HFFc6 (cell line): ENCODE measurements at regions not wholly inside any gene's neighbourhood (a gene's known extent, or its start where the extent isn't known, plus 50 kb on each side); places are given as distances from the start of the nearest gene placed in this dataset.

Source experiments
- DNase-seq: peaks from one replicate; pipeline ENCODE4 v3.0.0-alpha.2; 2018
- H3K27ac Mint-ChIP-seq: 2 replicates; pipeline ENCODE4 v1.8.0; 2020; ENCODE audit warnings: mild to moderate bottlenecking, mixed read lengths
- H3K27me3 Mint-ChIP-seq: 2 replicates; pipeline ENCODE4 v1.8.0; 2021; ENCODE audit warnings: mild to moderate bottlenecking, moderate library complexity, mixed read lengths; ENCODE audit not compliant: insufficient read depth
- H3K36me3 Mint-ChIP-seq: 2 replicates; pipeline ENCODE4 v1.8.0; 2021; ENCODE audit warnings: low read depth, mixed read lengths
- H3K4me1 Mint-ChIP-seq: 2 replicates; pipeline ENCODE4 v1.8.0; 2020; ENCODE audit warnings: low read depth, mixed read lengths
- H3K4me3 Mint-ChIP-seq: 2 replicates; pipeline ENCODE4 v1.8.0; 2020; ENCODE audit warnings: mild to moderate bottlenecking, moderate library complexity, mixed read lengths
- H3K9me3 Mint-ChIP-seq: 2 replicates; pipeline ENCODE4 v1.8.0; 2020; ENCODE audit warnings: mild to moderate bottlenecking, mixed read lengths
- TF ChIP-seq, protein P1 (sequence below): fragments of 200-600 bp; sonication (generic); IDR thresholded peaks from 2 replicates; pipeline ENCODE4 v1.5.0; 2021; ENCODE audit warnings: antibody characterized with exemption, mild to moderate bottlenecking

DNA sequence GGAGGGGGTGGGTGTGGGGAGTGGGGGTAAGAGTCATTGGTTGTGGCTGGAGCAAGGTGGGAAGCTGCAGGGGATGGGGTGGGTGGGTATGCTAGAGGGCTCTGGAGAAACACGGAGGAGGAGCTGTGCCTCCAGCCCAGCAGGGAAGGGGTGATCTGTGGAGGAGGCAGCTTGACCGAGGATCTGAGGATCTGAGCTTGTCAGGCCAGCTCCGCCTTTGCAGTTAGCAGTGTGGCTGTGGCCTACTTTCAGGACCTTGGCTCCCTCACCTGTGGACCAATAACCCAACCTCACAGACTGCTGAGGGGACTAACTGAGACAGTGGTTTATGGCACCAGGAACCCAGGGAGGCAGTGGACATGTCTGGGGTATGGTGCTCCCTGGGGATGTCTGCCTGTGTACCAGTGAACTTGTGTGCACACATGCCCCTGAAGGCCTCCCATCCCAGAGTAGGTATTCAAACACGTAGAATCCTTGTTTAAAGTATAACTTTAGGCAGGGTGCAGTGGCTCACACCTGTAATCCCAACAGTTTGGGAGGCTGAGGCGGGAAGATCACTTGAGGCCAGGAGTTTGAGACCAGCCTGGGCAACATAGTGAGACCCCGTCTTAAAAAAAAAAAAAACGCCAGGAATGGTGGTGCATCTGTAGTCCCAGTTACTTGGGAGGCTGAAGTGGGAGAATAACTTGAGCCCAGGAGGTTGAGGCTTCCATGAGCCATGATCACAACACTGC, 52.5 kb upstream of the LINGO1 start:
- no peaks in the 10 kb centered on the region for H3K36me3 Mint-ChIP-seq
- TF ChIP-seq, protein P1, sequence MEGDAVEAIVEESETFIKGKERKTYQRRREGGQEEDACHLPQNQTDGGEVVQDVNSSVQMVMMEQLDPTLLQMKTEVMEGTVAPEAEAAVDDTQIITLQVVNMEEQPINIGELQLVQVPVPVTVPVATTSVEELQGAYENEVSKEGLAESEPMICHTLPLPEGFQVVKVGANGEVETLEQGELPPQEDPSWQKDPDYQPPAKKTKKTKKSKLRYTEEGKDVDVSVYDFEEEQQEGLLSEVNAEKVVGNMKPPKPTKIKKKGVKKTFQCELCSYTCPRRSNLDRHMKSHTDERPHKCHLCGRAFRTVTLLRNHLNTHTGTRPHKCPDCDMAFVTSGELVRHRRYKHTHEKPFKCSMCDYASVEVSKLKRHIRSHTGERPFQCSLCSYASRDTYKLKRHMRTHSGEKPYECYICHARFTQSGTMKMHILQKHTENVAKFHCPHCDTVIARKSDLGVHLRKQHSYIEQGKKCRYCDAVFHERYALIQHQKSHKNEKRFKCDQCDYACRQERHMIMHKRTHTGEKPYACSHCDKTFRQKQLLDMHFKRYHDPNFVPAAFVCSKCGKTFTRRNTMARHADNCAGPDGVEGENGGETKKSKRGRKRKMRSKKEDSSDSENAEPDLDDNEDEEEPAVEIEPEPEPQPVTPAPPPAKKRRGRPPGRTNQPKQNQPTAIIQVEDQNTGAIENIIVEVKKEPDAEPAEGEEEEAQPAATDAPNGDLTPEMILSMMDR, result no peak
- no peak overlapping the region for H3K4me3 Mint-ChIP-seq
- H3K4me1 Mint-ChIP-seq, result no peaks in the 10 kb centered on the region
- peaks cover 41% of the 10 kb centered on the region for H3K27me3 Mint-ChIP-seq
- DNase-seq, result no peak
- H3K27ac Mint-ChIP-seq, result no peak overlapping the region
- H3K9me3 Mint-ChIP-seq, result no peaks in the 10 kb centered on the region

GRCh38 chr15:77684341-77685081, 51.8 kb upstream of the LINGO1 start:
- H3K9me3 Mint-ChIP-seq, result no peaks in the 10 kb centered on the region
- H3K4me3 Mint-ChIP-seq, result no peak overlapping the region
- no peaks in the 10 kb centered on the region for H3K36me3 Mint-ChIP-seq
- no peak for DNase-seq
- H3K4me1 Mint-ChIP-seq, result no peaks in the 10 kb centered on the region
- TF ChIP-seq, protein P1, result no peak
- no peak overlapping the region for H3K27ac Mint-ChIP-seq
- peaks cover 40% of the 10 kb centered on the region for H3K27me3 Mint-ChIP-seq

DNA sequence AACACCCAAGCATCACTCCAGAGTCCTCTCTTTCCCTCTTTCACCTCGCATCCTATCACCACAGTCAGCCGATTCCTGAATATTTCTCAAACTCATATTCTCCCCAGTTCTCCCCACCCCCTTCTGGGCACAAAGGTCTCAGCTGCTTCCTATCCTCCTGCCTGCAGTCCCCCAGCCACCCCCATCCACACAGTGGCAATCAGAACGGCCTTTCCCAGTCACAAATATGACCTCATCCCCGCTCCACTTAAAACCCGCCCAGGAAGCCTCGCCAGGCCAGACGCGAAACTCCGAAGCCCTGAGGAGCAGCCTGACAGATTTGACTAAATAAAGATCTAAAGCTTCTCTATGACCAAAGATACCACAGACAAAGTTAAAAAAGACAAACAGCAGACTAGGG, 49.9 kb upstream of the LINGO1 start:
- Mint-ChIP-seq H3K4me1 (no peaks in the 10 kb centered on the region), H3K27ac (no peak overlapping the region), H3K4me3 (no peak overlapping the region), H3K27me3 (peaks cover 37% of the 10 kb centered on the region), H3K9me3 (no peaks in the 10 kb centered on the region), H3K36me3 (no peaks in the 10 kb centered on the region)
- TF ChIP-seq, protein P1, result no peak
- no peak for DNase-seq
